NAMALWA (cell line): ENCODE measurements at regions not wholly inside any gene's neighbourhood (a gene's known extent, or its start where the extent isn't known, plus 50 kb on each side); places are given as distances from the start of the nearest gene placed in this dataset.

Experiments used
- DNase-seq: peaks from one replicate; pipeline ENCODE4 v3.0.0-alpha.2; 2015; ENCODE audit warnings: low spot score

- no peak for DNase-seq
Measured at GRCh38 chr15:85889956-85890619, 95.4 kb upstream of the KLHL25 start.

GRCh38 chr15:85890620-85890980 lies 95.9 kb upstream of the KLHL25 start:
- DNase-seq, result no peak

- no peak for DNase-seq
Measured at GRCh38 chr15:85891470-85891869, 96.7 kb upstream of the KLHL25 start.

GRCh38 chr15:85892232-85892631 lies 97.5 kb upstream of the KLHL25 start:
- no peak for DNase-seq

GRCh38 chr15:85897207-85897894 lies 102.6 kb upstream of the KLHL25 start:
- DNase-seq, result no peak

- no peak for DNase-seq
Measured at GRCh38 chr15:85897895-85898717, 103.4 kb upstream of the KLHL25 start.

- DNase-seq, result no peak
Measured at GRCh38 chr15:85899927-85900326, 105.2 kb upstream of the KLHL25 start.

- DNase-seq, result no peak
Measured at GRCh38 chr15:85905751-85906450, 111.2 kb upstream of the KLHL25 start.

- DNase-seq, result no peak
Measured at GRCh38 chr15:85906640-85907039, 111.9 kb upstream of the KLHL25 start.

GRCh38 chr15:85910834-85911233 lies 116.1 kb upstream of the KLHL25 start:
- DNase-seq, result no peak

- no peak for DNase-seq
Measured at GRCh38 chr15:85913461-85913860, 118.7 kb upstream of the KLHL25 start.

- no peak for DNase-seq
Measured at GRCh38 chr15:85920956-85921355, 126.2 kb upstream of the KLHL25 start.

GRCh38 chr15:85924088-85924487 lies 129.4 kb upstream of the KLHL25 start:
- DNase-seq, result no peak

GRCh38 chr15:85925649-85926237 lies 131.0 kb upstream of the KLHL25 start:
- no peak for DNase-seq

GRCh38 chr15:85926834-85927233 lies 132.1 kb upstream of the KLHL25 start:
- DNase-seq, result no peak

- no peak for DNase-seq
Measured at GRCh38 chr15:85927931-85928537, 133.3 kb upstream of the KLHL25 start.

GRCh38 chr15:85929786-85930185 lies 135.1 kb upstream of the KLHL25 start:
- DNase-seq, result no peak

GRCh38 chr15:85932391-85932790 lies 137.7 kb upstream of the KLHL25 start:
- no peak for DNase-seq

GRCh38 chr15:85934691-85935090 lies 140.0 kb upstream of the KLHL25 start:
- DNase-seq, result no peak

- no peak for DNase-seq
Measured at GRCh38 chr15:85935182-85935581, 140.5 kb upstream of the KLHL25 start.

- DNase-seq, result no peak
Measured at GRCh38 chr15:85937661-85938060, 142.0 kb upstream of the AGBL1 start.
